H1 (cell line): ENCODE measurements at regions not wholly inside any gene's neighbourhood (a gene's known extent, or its start where the extent isn't known, plus 50 kb on each side); places are given as distances from the start of the nearest gene placed in this dataset.

Experiments used
- CTCF ChIA-PET: fragments of 300-600 bp; sonication (Branson Sonifier 250); formaldehyde crosslinking; loops from one replicate; lab custom pipeline; 2021; ENCODE audit not compliant: partially characterized antibody; lab: Charles Lee
- POLR2A ChIA-PET: fragments of 300-600 bp; sonication (Branson Sonifier 250); formaldehyde crosslinking; loops from one replicate; lab custom pipeline; 2021; ENCODE audit warnings: inconsistent platforms; ENCODE audit not compliant: partially characterized antibody; lab: Charles Lee
- DNase-seq, 2 experiments: peaks; one replicate each; pipeline versions ENCODE4 v3.0.0 to v3.0.0-alpha.2; 2010 to 2022; ENCODE audit warnings: low spot score in 2 of 2, low read depth in 1 of 2, mixed read lengths in 1 of 2
- FAIRE-seq: peaks from 2 replicates; lab custom pipeline; 2011; peaks lifted over from hg19 to GRCh38; lab: Jason Lieb, UNC
- H2AFZ ChIP-seq: 2 replicates; pipeline ENCODE4 v1.8.1; 2012; ENCODE audit warnings: low read length, inconsistent platforms
- H2AK5ac ChIP-seq: 2 replicates; pipeline ENCODE4 v1.6.1; 2013; ENCODE audit warnings: low read depth, low read length
- H2BK120ac ChIP-seq: replicated peaks from 2 replicates; pipeline ENCODE3; 2013; ENCODE audit warnings: low read depth, low read length, inconsistent platforms
- H2BK12ac ChIP-seq: 2 replicates; pipeline ENCODE4 v1.6.1; 2013; ENCODE audit warnings: low read depth, low read length
- H2BK15ac ChIP-seq: 2 replicates; pipeline ENCODE4 v1.6.1; 2013; ENCODE audit warnings: low read length
- H2BK20ac ChIP-seq: 2 replicates; pipeline ENCODE4 v1.6.1; 2013; ENCODE audit warnings: low read length
- H2BK5ac ChIP-seq: 2 replicates; pipeline ENCODE4 v1.6.1; 2013; ENCODE audit warnings: low read depth, low read length
- H3K14ac ChIP-seq: 2 replicates; pipeline ENCODE4 v1.6.1; 2013; ENCODE audit warnings: inconsistent platforms; ENCODE audit not compliant: insufficient read length
- H3K18ac ChIP-seq: 2 replicates; pipeline ENCODE4 v1.6.1; 2013; ENCODE audit warnings: low read length; ENCODE audit errors: extremely low read depth
- H3K23ac ChIP-seq: 2 replicates; pipeline ENCODE4 v1.6.1; 2013; ENCODE audit warnings: inconsistent platforms; ENCODE audit not compliant: insufficient read length
- H3K23me2 ChIP-seq: 2 replicates; pipeline ENCODE4 v1.6.1; 2013; ENCODE audit warnings: low read depth, low read length
- H3K27ac ChIP-seq: 2 replicates; pipeline ENCODE4 v1.6.1; 2011; ENCODE audit warnings: low read depth, low read length, inconsistent platforms
- H3K27me3 ChIP-seq, 4 experiments: replicated peaks in 1 of 4; 1 replicate in 1 of 4; 2 replicates in 3 of 4; pipeline versions ENCODE4 v1.6.1 to v1.8.1; 2011 to 2013; ENCODE audit warnings: low read length in 3 of 4, mild to moderate bottlenecking in 3 of 4, inconsistent platforms in 2 of 4, mixed read lengths in 2 of 4, moderate library complexity in 1 of 4; ENCODE audit not compliant: control insufficient read depth in 3 of 4, insufficient read depth in 3 of 4; ENCODE audit errors: extremely low read depth in 1 of 4
- H3K36me3 ChIP-seq, 4 experiments: 2 replicates each; pipeline versions ENCODE4 v1.6.1 to v1.8.1; 2011 to 2013; ENCODE audit warnings: mild to moderate bottlenecking in 4 of 4, low read length in 3 of 4, moderate library complexity in 2 of 4, control low read depth in 1 of 4, inconsistent platforms in 1 of 4; ENCODE audit not compliant: insufficient read depth in 4 of 4, control insufficient read depth in 2 of 4
- H3K4ac ChIP-seq: replicated peaks from 2 replicates; pipeline ENCODE3; 2013; ENCODE audit warnings: low read length, low read depth, mixed read lengths, inconsistent platforms; ENCODE audit not compliant: insufficient read length
- H3K4me1 ChIP-seq, 4 experiments: replicated peaks in 1 of 4; 1 replicate in 1 of 4; 2 replicates in 3 of 4; pipeline versions ENCODE4 v1.6.1 to v1.8.1; 2011 to 2013; ENCODE audit warnings: low read length in 3 of 4, inconsistent platforms in 2 of 4, mixed read lengths in 1 of 4; ENCODE audit not compliant: insufficient read depth in 4 of 4, control insufficient read depth in 3 of 4
- H3K4me2 ChIP-seq, 2 experiments: 2 replicates each; pipeline versions ENCODE4 v1.6.1 to v1.8.1; 2011 to 2013; ENCODE audit warnings: low read depth in 2 of 2, low read length in 2 of 2, control low read depth in 1 of 2, inconsistent platforms in 1 of 2, mild to moderate bottlenecking in 1 of 2; ENCODE audit not compliant: insufficient read depth in 1 of 2
- H3K4me3 ChIP-seq, 4 experiments: fragments of 200-600, 300-600 bp in 1 of 4; sonication (generic), shearing (Covaris generic), sonication (Bioruptor Twin) in 1 of 4; 2 replicates each; pipeline versions ENCODE4 v1.5.1 to v1.8.1; 2011 to 2016; ENCODE audit warnings: low read length in 4 of 4, low read depth in 3 of 4, control low read depth in 2 of 4, inconsistent platforms in 2 of 4, mild to moderate bottlenecking in 2 of 4, mixed read lengths in 1 of 4, moderate library complexity in 1 of 4; ENCODE audit not compliant: insufficient read depth in 2 of 4; ENCODE audit errors: extremely low read depth in 1 of 4
- H3K56ac ChIP-seq: replicated peaks from 2 replicates; pipeline ENCODE3; 2013; ENCODE audit warnings: low read depth, mild to moderate bottlenecking, mixed read lengths, low read length, inconsistent platforms; ENCODE audit not compliant: insufficient read length
- H3K79me1 ChIP-seq: 2 replicates; pipeline ENCODE4 v1.6.1; 2013; ENCODE audit warnings: low read depth, low read length, control low read depth
- H3K79me2 ChIP-seq, 2 experiments: 2 replicates each; pipeline versions ENCODE4 v1.6.1 to v1.8.1; 2012 to 2013; ENCODE audit warnings: low read length in 2 of 2, mild to moderate bottlenecking in 2 of 2, inconsistent platforms in 1 of 2; ENCODE audit not compliant: insufficient read depth in 2 of 2, control insufficient read depth in 1 of 2
- H3K9ac ChIP-seq, 4 experiments: replicated peaks in 1 of 4; 1 replicate in 1 of 4; 2 replicates in 3 of 4; pipeline versions ENCODE4 v1.6.1 to v1.8.1; 2011 to 2013; ENCODE audit warnings: low read depth in 3 of 4, low read length in 3 of 4, control low read depth in 2 of 4, mild to moderate bottlenecking in 2 of 4, moderate library complexity in 2 of 4, inconsistent platforms in 1 of 4; ENCODE audit errors: extremely low read depth in 1 of 4
- H3K9me3 ChIP-seq, 2 experiments: 2 replicates each; pipeline versions ENCODE4 v1.6.1 to v1.8.1; 2012 to 2013; ENCODE audit warnings: mild to moderate bottlenecking in 2 of 2, moderate library complexity in 2 of 2, control low read depth in 1 of 2, inconsistent platforms in 1 of 2, low read depth in 1 of 2, low read length in 1 of 2, mixed read lengths in 1 of 2; ENCODE audit not compliant: insufficient read depth in 2 of 2
- H4K20me1 ChIP-seq, 2 experiments: replicated peaks in 1 of 2; 2 replicates each; pipeline versions ENCODE3 to v1.8.1; 2011 to 2013; ENCODE audit warnings: inconsistent platforms in 2 of 2, low read length in 2 of 2, mild to moderate bottlenecking in 1 of 2; ENCODE audit not compliant: insufficient read depth in 2 of 2, control insufficient read depth in 1 of 2
- H4K5ac ChIP-seq: 2 replicates; pipeline ENCODE4 v1.6.1; 2013; ENCODE audit warnings: low read length, low read depth, mixed read lengths, inconsistent platforms; ENCODE audit not compliant: insufficient read length
- H4K8ac ChIP-seq: 2 replicates; pipeline ENCODE4 v1.8.0; 2013; ENCODE audit warnings: mild to moderate bottlenecking, moderate library complexity, low read length, inconsistent platforms; ENCODE audit not compliant: insufficient read depth; ENCODE audit errors: extremely low read depth
- H4K91ac ChIP-seq: replicated peaks from 2 replicates; pipeline ENCODE3; 2013; ENCODE audit warnings: low read length, mixed read lengths, inconsistent platforms; ENCODE audit not compliant: insufficient read length
- CHD2 ChIP-seq: IDR thresholded peaks from 2 replicates; pipeline ENCODE4 v1.6.1; 2012; ENCODE audit warnings: low read length, improper control_type of control experiment
- TAF7 ChIP-seq: optimal IDR thresholded peaks from 2 replicates; pipeline ENCODE3; 2011; ENCODE audit warnings: low read depth, mild to moderate bottlenecking, inconsistent platforms, low read length, moderate library complexity, borderline replicate concordance

DNA sequence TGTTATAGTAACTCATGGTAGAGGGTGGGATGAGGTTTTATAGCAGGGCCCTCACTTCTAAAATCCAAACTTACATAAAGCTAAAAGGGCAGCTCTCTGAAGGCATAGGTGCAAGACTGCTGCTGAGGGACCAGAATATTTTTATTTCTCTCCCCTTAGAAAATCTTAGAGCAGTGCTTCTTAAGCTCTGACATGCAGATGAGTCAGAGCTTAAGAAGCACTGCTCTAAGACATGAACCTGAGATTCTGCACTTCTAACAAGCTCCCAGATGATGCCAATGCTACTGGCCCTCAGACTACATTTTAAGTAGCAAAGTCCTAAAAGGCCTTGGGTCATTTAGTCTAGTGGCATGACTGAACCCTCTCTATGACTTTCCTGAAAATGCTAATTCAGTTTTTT lies 97.6 kb upstream of the SPRY4 start:
- Histone ChIP-seq H3K23ac (no peak overlapping the region), H3K18ac (no peak overlapping the region), H3K4me1 (peaks cover 3 to 11% (median 6%) of the 10 kb centered on the region in 4 experiments), H2AFZ (no peak overlapping the region), H3K9ac (no peak overlapping the region), H3K23me2 (no peaks in the 10 kb centered on the region), H4K5ac (no peak overlapping the region), H4K91ac (no peak overlapping the region), H2BK12ac (no peak overlapping the region), H2BK120ac (no peak overlapping the region), H2BK20ac (no peak overlapping the region; the same call in 1 of the 2 replicates), H3K56ac (no peak overlapping the region), H3K4ac (no peak overlapping the region), H3K79me1 (no peaks in the 10 kb centered on the region), H3K27ac (no peak overlapping the region), H4K8ac (no peak overlapping the region), H3K4me3 (no peak overlapping the region), H2AK5ac (no peak overlapping the region), H2BK5ac (no peak overlapping the region), H2BK15ac (no peak overlapping the region), H3K79me2 (no peaks in the 10 kb centered on the region), H3K27me3 (no peaks in the 10 kb centered on the region), H4K20me1 (no peaks in the 10 kb centered on the region), H3K9me3 (no peaks in the 10 kb centered on the region), H3K14ac (no peak overlapping the region), H3K4me2 (no peak overlapping the region), H3K36me3 (no peaks in the 10 kb centered on the region)
- no peak for FAIRE-seq
- ChIA-PET POLR2A (interaction anchor here (0.6 to 1.1 kb wide), 2 partner anchors 24 to 66 kb away, joined by 3 to 4 read pairs; no protein-coding TSS in a partner anchor), CTCF (interaction anchor here (0.6 to 2.7 kb wide), 6 partner anchors 9 to 272 kb away, joined by 3 to 10 read pairs (median 4); no protein-coding TSS in a partner anchor)
- no peak for DNase-seq
- TF ChIP-seq TAF7, result no peak
- no peak for TF ChIP-seq CHD2
